ENCODE measurements at regions not wholly inside any gene's neighbourhood (a gene's known extent, or its start where the extent isn't known, plus 50 kb on each side); places are given as distances from the start of the nearest gene placed in this dataset.
"Not testable (repeated sequence)": the region's sequence is repeated elsewhere in the genome, so short reads cannot be mapped to it uniquely, and the experiment has no call there.

DNA sequence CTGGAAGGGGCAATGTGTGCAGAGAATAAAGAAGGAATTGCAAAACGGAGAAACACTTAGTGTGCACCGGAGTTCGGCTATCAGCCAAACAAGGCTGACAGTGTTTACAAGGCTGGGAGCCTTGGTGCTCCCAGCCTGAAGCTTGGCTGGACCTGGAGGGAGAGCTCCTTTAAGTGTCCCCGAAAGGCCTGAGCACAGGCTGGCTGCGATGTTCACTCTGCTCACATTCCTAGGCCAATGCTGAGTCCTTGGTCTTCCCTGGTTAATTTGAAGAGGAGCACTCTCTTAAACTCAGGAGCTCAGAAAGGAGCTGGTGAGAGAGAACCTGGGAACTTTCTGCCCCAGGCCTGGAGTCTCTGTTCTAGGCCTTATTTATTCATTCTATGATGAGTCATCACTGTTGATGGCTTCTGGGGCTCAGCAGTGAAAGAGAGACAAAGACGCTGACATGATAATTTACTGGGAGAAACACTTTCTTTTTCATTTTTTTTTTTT lies 88.6 kb upstream of the MYO10 start:
- TF ChIP-seq CTCF (IDR thresholded peaks at IDR 0.05) (no peak), POLR2A (IDR thresholded peaks at IDR 0.05) (no peak)
- WGBS, 4 donors, result 74 to 86% (median 83%) methylated on average over 6 of the region's 6 CpGs
- no peaks in the 10 kb centered on the region for H3K36me3 ChIP-seq (replicated peaks in 1 of 2)
- H3K27ac ChIP-seq, result no peak overlapping the region
- no peak for DNase-seq
- no peak overlapping the region for H3K4me3 ChIP-seq
- H3K27me3 ChIP-seq, result no peaks in the 10 kb centered on the region
- intact Hi-C loops (cut with DNase I), result no loop called here
- H3K9me3 ChIP-seq (replicated peaks in 1 of 3), result no peaks in the 10 kb centered on the region
- peaks cover 0 to 6% of the 10 kb centered on the region in 2 donors for H3K4me1 ChIP-seq (replicated peaks in 1 of 2)

DNA sequence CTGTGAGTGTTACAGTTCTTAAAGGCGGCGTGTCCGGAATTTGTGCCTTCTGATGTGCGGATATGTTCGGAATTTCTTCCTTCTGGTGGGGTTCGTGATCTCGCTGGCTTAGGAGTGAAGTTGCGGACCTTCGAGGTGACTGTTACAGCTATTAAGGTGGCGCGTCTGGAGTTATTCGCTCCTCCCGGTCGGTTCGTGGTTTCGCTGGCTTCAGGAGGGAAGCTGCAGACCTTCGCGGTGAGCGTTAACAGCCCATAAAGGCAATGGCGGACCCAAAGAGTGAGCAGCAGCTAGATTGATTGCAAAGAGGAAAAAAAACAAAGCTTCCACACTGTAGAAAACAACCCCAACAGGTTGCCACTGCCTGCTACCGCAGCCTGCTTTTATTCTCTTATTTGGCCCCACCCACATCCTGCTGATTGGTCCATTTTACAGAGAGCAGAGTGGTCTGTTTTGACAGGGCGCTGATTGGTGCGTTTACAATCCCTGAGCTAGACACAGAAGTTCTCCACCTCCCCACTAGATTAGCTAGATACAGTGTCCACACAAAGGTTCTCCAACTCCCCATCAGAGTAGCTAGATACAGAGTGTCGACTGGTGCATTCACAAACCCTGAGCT lies 95.7 kb upstream of the MYO10 start:
- intact Hi-C loops (cut with DNase I); DNase-seq; H3K27ac ChIP-seq; H3K4me3 ChIP-seq; H3K4me1 ChIP-seq (replicated peaks in 1 of 2); H3K27me3 ChIP-seq; H3K9me3 ChIP-seq (replicated peaks in 1 of 3); H3K36me3 ChIP-seq (replicated peaks in 1 of 2): not testable (repeated sequence)
- 92 to 95% (median 93%) methylated on average over 24 of the region's 24 CpGs for WGBS, 4 donors

- H3K27ac ChIP-seq; H3K4me3 ChIP-seq; intact Hi-C loops (cut with DNase I); H3K27me3 ChIP-seq; H3K9me3 ChIP-seq (replicated peaks in 1 of 3); DNase-seq; H3K36me3 ChIP-seq (replicated peaks in 1 of 2); H3K4me1 ChIP-seq (replicated peaks in 1 of 2): not testable (repeated sequence)
- 91 to 97% (median 94%) methylated on average over 20 to 43 of the region's 43 CpGs for WGBS, 4 donors
These were observed 96.4 kb upstream of the MYO10 start for GRCh38 chr5:17032314-17032985.

GRCh38 chr5:17034992-17035391 lies 98.9 kb upstream of the MYO10 start:
- H3K36me3 ChIP-seq (replicated peaks in 1 of 2); H3K27ac ChIP-seq; H3K27me3 ChIP-seq; H3K4me3 ChIP-seq; H3K4me1 ChIP-seq (replicated peaks in 1 of 2); H3K9me3 ChIP-seq (replicated peaks in 1 of 3); intact Hi-C loops (cut with DNase I); DNase-seq: not testable (repeated sequence)
- WGBS, 4 donors, result 91 to 96% (median 93%) methylated on average over 2 of the region's 2 CpGs

- Histone ChIP-seq H3K27ac (no peak overlapping the region), H3K9me3 (replicated peaks in 1 of 3) (no peaks in the 10 kb centered on the region), H3K4me3 (no peak overlapping the region), H3K4me1 (replicated peaks in 1 of 2) (no peaks in the 10 kb centered on the region), H3K36me3 (replicated peaks in 1 of 2) (no peaks in the 10 kb centered on the region), H3K27me3 (no peaks in the 10 kb centered on the region)
- WGBS, 4 donors, result 68 to 73% (median 70%) methylated on average over 3 of the region's 3 CpGs
- intact Hi-C loops (cut with DNase I), result no loop called here
- TF ChIP-seq CTCF (IDR thresholded peaks at IDR 0.05), result no peak
- no peak for TF ChIP-seq POLR2A (IDR thresholded peaks at IDR 0.05)
- no peak for DNase-seq
These were observed 101.7 kb upstream of the MYO10 start for GRCh38 chr5:17037751-17038150.

DNA sequence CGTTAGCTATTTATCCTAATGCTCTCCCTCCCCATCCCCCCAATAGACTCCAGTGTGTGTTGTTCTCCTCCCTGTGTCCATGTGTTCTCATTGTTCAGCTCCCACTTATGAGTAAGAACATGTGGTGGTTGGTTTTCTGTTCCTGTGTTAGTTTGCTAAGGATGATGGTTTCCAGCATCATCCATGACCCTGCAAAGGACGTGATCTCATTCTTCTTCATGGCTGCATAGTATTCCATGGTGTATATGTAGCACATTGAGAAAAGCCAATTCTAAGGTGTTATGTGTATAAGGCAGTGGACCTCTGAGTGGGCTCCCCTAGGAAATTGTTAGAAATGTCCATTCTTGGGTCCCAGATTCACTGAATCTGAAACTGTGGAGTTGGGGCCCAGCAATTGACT lies 103.1 kb upstream of the MYO10 start:
- WGBS, 4 donors, result 77 to 85% (median 81%) methylated on average over 2 of the region's 2 CpGs
- no peak for TF ChIP-seq POLR2A (IDR thresholded peaks at IDR 0.05)
- no peak for TF ChIP-seq CTCF (IDR thresholded peaks at IDR 0.05)
- intact Hi-C loops (cut with DNase I), result no loop called here

More for the DNA sequence above, 103.1 kb upstream of the MYO10 start:
- Histone ChIP-seq H3K4me1 (replicated peaks in 1 of 2) (no peaks in the 10 kb centered on the region), H3K27ac (no peak overlapping the region), H3K36me3 (replicated peaks in 1 of 2) (no peaks in the 10 kb centered on the region), H3K9me3 (replicated peaks in 1 of 3) (no peaks in the 10 kb centered on the region), H3K27me3 (no peaks in the 10 kb centered on the region), H3K4me3 (no peak overlapping the region)
- no peak for DNase-seq
